ENCODE measurements at regions not wholly inside any gene's neighbourhood (a gene's known extent, or its start where the extent isn't known, plus 50 kb on each side); places are given as distances from the start of the nearest gene placed in this dataset.
A peak's percentile ranks its signal among the peaks of the same experiment; 100 is the strongest.

- H3K27me3 Mint-ChIP-seq (ENCODE audit: unreplicated experiment), result no peaks in the 10 kb centered on the region
- peaks cover 46% of the 10 kb centered on the region for H3K4me1 Mint-ChIP-seq (ENCODE audit: unreplicated experiment)
- H3K9me3 Mint-ChIP-seq (ENCODE audit: unreplicated experiment), result no peaks in the 10 kb centered on the region
- peak overlapping the region; percentile 93 for H3K27ac Mint-ChIP-seq (ENCODE audit: unreplicated experiment)
- no peaks in the 10 kb centered on the region for H3K36me3 Mint-ChIP-seq (ENCODE audit: unreplicated experiment)
- TF ChIP-seq CTCF (IDR thresholded peaks at IDR 0.05), result no peak
- H3K4me3 Mint-ChIP-seq (ENCODE audit: unreplicated experiment), result peak overlapping the region; percentile 2
- DNase-seq (ENCODE audit: extremely low spot score, unreplicated experiment), result peak; percentile 91
These were observed 101.7 kb upstream of the TPM1 start for GRCh38 chr15:62940755-62941361.

GRCh38 chr15:62941699-62942098, 100.8 kb upstream of the TPM1 start:
- TF ChIP-seq CTCF (IDR thresholded peaks at IDR 0.05), result no peak
- Mint-ChIP-seq H3K36me3 (ENCODE audit: unreplicated experiment) (no peaks in the 10 kb centered on the region), H3K4me3 (ENCODE audit: unreplicated experiment) (no peak overlapping the region), H3K27me3 (ENCODE audit: unreplicated experiment) (no peaks in the 10 kb centered on the region), H3K27ac (ENCODE audit: unreplicated experiment) (peak overlapping the region; percentile 93), H3K9me3 (ENCODE audit: unreplicated experiment) (no peaks in the 10 kb centered on the region), H3K4me1 (ENCODE audit: unreplicated experiment) (peaks cover 52% of the 10 kb centered on the region)
- DNase-seq (ENCODE audit: extremely low spot score, unreplicated experiment), result no peak

GRCh38 chr15:62942428-62942827, 100.1 kb upstream of the TPM1 start:
- Mint-ChIP-seq H3K9me3 (ENCODE audit: unreplicated experiment) (no peaks in the 10 kb centered on the region), H3K4me3 (ENCODE audit: unreplicated experiment) (no peak overlapping the region), H3K4me1 (ENCODE audit: unreplicated experiment) (peaks cover 54% of the 10 kb centered on the region), H3K27me3 (ENCODE audit: unreplicated experiment) (no peaks in the 10 kb centered on the region), H3K27ac (ENCODE audit: unreplicated experiment) (no peak overlapping the region), H3K36me3 (ENCODE audit: unreplicated experiment) (no peaks in the 10 kb centered on the region)
- no peak for TF ChIP-seq CTCF (IDR thresholded peaks at IDR 0.05)
- DNase-seq (ENCODE audit: extremely low spot score, unreplicated experiment), result peak; percentile 48

- TF ChIP-seq CTCF (IDR thresholded peaks at IDR 0.05), result no peak
- peak overlapping the region; percentile 91 for H3K27ac Mint-ChIP-seq (ENCODE audit: unreplicated experiment)
- H3K36me3 Mint-ChIP-seq (ENCODE audit: unreplicated experiment), result no peaks in the 10 kb centered on the region
- no peaks in the 10 kb centered on the region for H3K9me3 Mint-ChIP-seq (ENCODE audit: unreplicated experiment)
- DNase-seq (ENCODE audit: extremely low spot score, unreplicated experiment), result peak; percentile 40
- no peaks in the 10 kb centered on the region for H3K27me3 Mint-ChIP-seq (ENCODE audit: unreplicated experiment)
- no peak overlapping the region for H3K4me3 Mint-ChIP-seq (ENCODE audit: unreplicated experiment)
- H3K4me1 Mint-ChIP-seq (ENCODE audit: unreplicated experiment), result peaks cover 48% of the 10 kb centered on the region
These were observed 97.5 kb upstream of the TPM1 start for GRCh38 chr15:62945063-62945462.

GRCh38 chr15:62945760-62946159, 96.8 kb upstream of the TPM1 start:
- Mint-ChIP-seq H3K36me3 (ENCODE audit: unreplicated experiment) (no peaks in the 10 kb centered on the region), H3K27ac (ENCODE audit: unreplicated experiment) (peak overlapping the region; percentile 91), H3K9me3 (ENCODE audit: unreplicated experiment) (no peaks in the 10 kb centered on the region), H3K4me1 (ENCODE audit: unreplicated experiment) (peaks cover 41% of the 10 kb centered on the region), H3K27me3 (ENCODE audit: unreplicated experiment) (no peaks in the 10 kb centered on the region), H3K4me3 (ENCODE audit: unreplicated experiment) (no peak overlapping the region)
- no peak for DNase-seq (ENCODE audit: extremely low spot score, unreplicated experiment)
- no peak for TF ChIP-seq CTCF (IDR thresholded peaks at IDR 0.05)

Data from osteocyte (in vitro differentiated cells).